ENCODE measurements at regions not wholly inside any gene's neighbourhood (a gene's known extent, or its start where the extent isn't known, plus 50 kb on each side); places are given as distances from the start of the nearest gene placed in this dataset.

- Histone ChIP-seq H3K79me2 (ENCODE audit: control insufficient read depth in 1 of 2, insufficient read depth in 2 of 2, low read length in 2 of 2) (no peaks in the 10 kb centered on the region), H2BK15ac (ENCODE audit: low read length) (no peak overlapping the region), H3K79me1 (ENCODE audit: low read depth, low read length) (no peaks in the 10 kb centered on the region), H2BK20ac (ENCODE audit: low read length) (no peak overlapping the region), H3K9me3 (ENCODE audit: insufficient read depth in 2 of 2, low read depth in 1 of 2, low read length in 1 of 2) (no peaks in the 10 kb centered on the region), H3K9ac (replicated peaks in 1 of 4; ENCODE audit: extremely low read depth in 1 of 4, low read depth in 3 of 4, low read length in 3 of 4) (no peak overlapping the region), H3K23ac (ENCODE audit: insufficient read length) (no peak overlapping the region), H3K18ac (ENCODE audit: extremely low read depth, low read length) (no peak overlapping the region), H2BK12ac (ENCODE audit: low read depth, low read length) (no peak overlapping the region), H3K4me3 (ENCODE audit: extremely low read depth in 1 of 4, insufficient read depth in 2 of 4, low read depth in 3 of 4, low read length in 4 of 4) (no peak overlapping the region), H2AFZ (ENCODE audit: low read length) (no peak overlapping the region), H4K5ac (ENCODE audit: insufficient read length, low read depth, low read length) (no peak overlapping the region), H4K20me1 (replicated peaks in 1 of 2; ENCODE audit: control insufficient read depth in 1 of 2, insufficient read depth in 2 of 2, low read length in 2 of 2) (no peaks in the 10 kb centered on the region), H3K4me1 (replicated peaks in 1 of 4; ENCODE audit: control insufficient read depth in 3 of 4, insufficient read depth in 4 of 4, low read length in 3 of 4) (no peaks in the 10 kb centered on the region), H3K27ac (ENCODE audit: low read depth, low read length) (no peak overlapping the region), H3K56ac (replicated peaks; ENCODE audit: insufficient read length, low read depth, low read length) (no peak overlapping the region), H2BK5ac (ENCODE audit: low read depth, low read length) (no peak overlapping the region), H3K4ac (replicated peaks; ENCODE audit: insufficient read length, low read depth, low read length) (no peak overlapping the region), H3K36me3 (ENCODE audit: control insufficient read depth in 2 of 4, insufficient read depth in 4 of 4, low read length in 3 of 4) (no peaks in the 10 kb centered on the region), H3K27me3 (replicated peaks in 1 of 4; ENCODE audit: control insufficient read depth in 3 of 4, extremely low read depth in 1 of 4, insufficient read depth in 3 of 4, low read length in 3 of 4) (no peaks in the 10 kb centered on the region), H2BK120ac (replicated peaks; ENCODE audit: low read depth, low read length) (no peak overlapping the region), H4K8ac (ENCODE audit: extremely low read depth, insufficient read depth, low read length) (no peak overlapping the region), H2AK5ac (ENCODE audit: low read depth, low read length) (no peak overlapping the region), H3K23me2 (ENCODE audit: low read depth, low read length) (no peaks in the 10 kb centered on the region; the same call in 1 of the 2 replicates), H3K4me2 (ENCODE audit: insufficient read depth in 1 of 2, low read depth in 2 of 2, low read length in 2 of 2) (no peak overlapping the region), H4K91ac (replicated peaks; ENCODE audit: insufficient read length, low read length) (no peak overlapping the region), H3K14ac (ENCODE audit: insufficient read length) (no peak overlapping the region)
- POLR2A ChIA-PET (ENCODE audit: partially characterized antibody): no interaction called here
- WGBS, 2 experiments (ENCODE audit: extremely low coverage in 1 of 2, insufficient coverage in 1 of 2, insufficient read length in 1 of 2, insufficient replicate concordance in 2 of 2, low coverage in 1 of 2, low lambda C conversion rate in 2 of 2, missing lambda C conversion rate in 1 of 2): 90% methylated on average over 2 of the region's 2 CpGs; no CpG with 5 or more reads in 1 of the 2 experiments
- DNase-seq (ENCODE audit: low read depth in 1 of 2, low spot score in 2 of 2) (no peak), FAIRE-seq (no peak)
- CTCF ChIA-PET (ENCODE audit: partially characterized antibody): interaction anchor here (0.9 to 1.0 kb wide), 2 partner anchors 187 to 198 kb away, joined by 3 read pairs; no protein-coding TSS in a partner anchor
- TF ChIP-seq CEBPB (IDR thresholded peaks at IDR 0.05; ENCODE audit: low read depth, low read length) (no peak), JUND (IDR thresholded peaks at IDR 0.05; ENCODE audit: low read length) (no peak), SIRT6 (IDR thresholded peaks at IDR 0.05; ENCODE audit: low read length) (no peak), RBBP5 (IDR thresholded peaks at IDR 0.05; ENCODE audit: borderline replicate concordance, low read depth, low read length) (no peak), POLR2A (IDR thresholded peaks at IDR 0.05; ENCODE audit: control extremely low read depth in 1 of 2, low read depth in 2 of 2, low read length in 2 of 2) (no peak), ATF2 (IDR thresholded peaks at IDR 0.05; ENCODE audit: low read length) (no peak), SIX5 (IDR thresholded peaks at IDR 0.05; ENCODE audit: low read depth, low read length) (no peak), CTCF (IDR thresholded peaks at IDR 0.05; ENCODE audit: control extremely low read depth in 1 of 3, insufficient read depth in 1 of 3, low read depth in 1 of 3, low read length in 3 of 3) (no peak), PHF8 (conservative IDR thresholded peaks at IDR 0.05; ENCODE audit: low read depth, low read length) (no peak), YY1 (IDR thresholded peaks at IDR 0.05; ENCODE audit: low read depth, low read length) (no peak), MAFK (IDR thresholded peaks at IDR 0.05; ENCODE audit: low read depth, low read length) (no peak), GABPA (IDR thresholded peaks at IDR 0.05; ENCODE audit: borderline replicate concordance, insufficient read depth, low read length) (no peak)
Measured at GRCh38 chr2:215652388-215652787, 216.5 kb upstream of the FN1 start.

Measured in H1 (cell line).